NCI-H774 (cell line): ENCODE measurements at regions not wholly inside any gene's neighbourhood (a gene's known extent, or its start where the extent isn't known, plus 50 kb on each side); places are given as distances from the start of the nearest gene placed in this dataset.

ENCODE experiments used
- DNase-seq: peaks from one replicate; lab custom pipeline; 2025; lab: John Stamatoyannopoulos, UW

- no peak for DNase-seq
These were observed 176.7 kb downstream of the DACT1 start for GRCh38 chr14:58814466-58814865.

- no peak for DNase-seq
These were observed 177.5 kb downstream of the DACT1 start for GRCh38 chr14:58815161-58815701.

DNA sequence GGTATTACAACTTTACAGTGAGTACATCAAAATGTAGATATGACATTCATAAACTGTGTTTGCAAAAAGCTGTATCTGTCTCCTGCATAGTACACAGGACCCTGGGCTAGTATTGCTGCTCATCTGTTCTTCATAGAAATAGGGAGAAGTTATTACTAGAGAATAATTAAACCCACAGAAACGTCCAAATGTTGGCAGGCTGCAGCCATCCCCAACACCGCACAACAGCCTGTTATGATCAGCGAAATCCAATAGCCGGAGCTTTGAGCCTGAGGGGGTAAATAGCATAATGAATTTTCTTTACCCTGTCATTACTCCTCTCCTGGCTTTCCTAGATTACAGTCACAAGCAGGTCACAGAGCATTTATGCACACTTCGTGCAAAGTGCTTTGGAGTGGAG lies 178.0 kb downstream of the DACT1 start:
- DNase-seq = no peak

- DNase-seq = no peak
These were observed 178.8 kb downstream of the DACT1 start for GRCh38 chr14:58816416-58817115.

GRCh38 chr14:58817846-58818245 lies 180.1 kb downstream of the DACT1 start:
- DNase-seq = no peak

- no peak for DNase-seq
These were observed 182.3 kb downstream of the DACT1 start for GRCh38 chr14:58820032-58820431.

DNA sequence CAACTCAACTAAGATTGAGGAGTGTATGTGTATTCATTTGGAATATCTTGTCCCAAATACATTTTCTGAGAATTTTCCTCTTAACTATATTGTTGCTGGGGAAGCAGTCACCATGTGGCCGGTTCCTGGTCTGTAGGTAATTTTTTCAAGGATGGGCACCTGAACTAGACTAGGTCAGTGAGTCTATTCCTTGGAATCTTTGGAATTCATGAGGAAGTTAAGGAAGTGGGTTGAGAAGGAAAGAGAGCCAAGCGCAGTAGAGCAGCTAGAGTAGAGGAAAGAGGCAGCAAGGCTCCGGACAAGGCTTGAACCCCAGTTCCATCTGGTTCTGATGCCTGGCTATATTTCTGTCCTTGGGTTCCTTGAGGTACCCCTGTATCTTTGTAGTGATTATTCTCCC lies 183.7 kb downstream of the DACT1 start:
- no peak for DNase-seq

GRCh38 chr14:58822856-58823255 lies 185.1 kb downstream of the DACT1 start:
- DNase-seq = no peak

DNA sequence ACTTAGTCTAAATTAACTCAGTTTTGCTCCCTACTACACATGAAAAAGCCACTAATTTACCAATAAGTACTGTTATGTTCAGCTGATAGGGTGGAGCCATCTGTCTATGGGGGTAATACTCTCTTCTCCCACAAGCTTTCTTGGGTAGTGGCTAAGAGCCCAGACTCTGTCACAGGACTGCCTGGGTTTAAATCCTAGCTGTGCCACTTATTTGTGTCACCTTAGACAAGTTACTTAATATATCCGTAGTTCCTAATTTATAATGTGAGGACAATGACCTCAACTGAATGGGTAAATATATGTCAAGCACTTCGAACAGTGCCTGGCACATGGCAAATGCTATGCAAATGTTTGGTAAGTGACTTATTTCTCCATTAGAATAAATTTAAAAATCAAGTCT lies 185.6 kb downstream of the DACT1 start:
- DNase-seq = no peak

GRCh38 chr14:58824106-58824505 lies 186.3 kb downstream of the DACT1 start:
- no peak for DNase-seq

DNA sequence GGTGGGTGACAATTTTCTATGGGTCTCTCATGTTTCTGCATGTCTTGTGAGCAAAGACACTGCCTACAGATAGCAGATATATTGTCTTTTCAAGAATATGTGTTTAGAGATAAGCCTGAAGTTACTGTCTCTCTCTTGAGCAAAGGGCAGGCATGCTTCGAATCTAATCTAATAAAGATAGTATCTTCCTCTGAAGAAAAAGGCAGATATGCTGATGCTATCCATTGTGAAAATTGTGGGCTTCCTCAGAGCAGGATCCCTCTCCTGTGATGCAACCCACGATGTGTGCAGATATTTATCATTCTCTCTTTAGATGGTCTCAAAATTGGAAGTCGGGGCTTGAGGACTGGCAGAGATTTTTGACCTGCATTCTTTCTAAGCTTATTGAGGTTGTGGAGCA lies 187.0 kb downstream of the DACT1 start:
- DNase-seq = no peak

DNA sequence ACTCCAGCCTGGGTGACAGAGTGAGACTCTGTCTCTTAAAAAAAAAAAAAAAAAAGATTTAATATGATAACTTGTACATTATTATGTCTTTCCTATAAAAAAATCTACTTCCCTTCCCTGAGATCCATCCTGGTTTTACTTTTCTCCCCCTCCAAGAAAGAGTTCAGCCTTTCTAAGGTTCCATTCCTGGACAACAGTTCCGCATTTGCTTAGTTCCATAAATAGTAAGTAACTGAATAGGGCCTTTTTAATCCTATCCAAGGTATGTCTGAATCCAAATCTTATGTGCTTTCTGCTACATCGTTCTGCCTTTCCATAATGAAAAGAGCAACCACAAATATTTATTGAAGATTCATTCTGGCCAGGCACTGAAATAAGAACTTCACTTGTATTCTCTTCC lies 187.8 kb downstream of the DACT1 start:
- DNase-seq = no peak

GRCh38 chr14:58826845-58827686 lies 189.3 kb downstream of the DACT1 start:
- no peak for DNase-seq

DNA sequence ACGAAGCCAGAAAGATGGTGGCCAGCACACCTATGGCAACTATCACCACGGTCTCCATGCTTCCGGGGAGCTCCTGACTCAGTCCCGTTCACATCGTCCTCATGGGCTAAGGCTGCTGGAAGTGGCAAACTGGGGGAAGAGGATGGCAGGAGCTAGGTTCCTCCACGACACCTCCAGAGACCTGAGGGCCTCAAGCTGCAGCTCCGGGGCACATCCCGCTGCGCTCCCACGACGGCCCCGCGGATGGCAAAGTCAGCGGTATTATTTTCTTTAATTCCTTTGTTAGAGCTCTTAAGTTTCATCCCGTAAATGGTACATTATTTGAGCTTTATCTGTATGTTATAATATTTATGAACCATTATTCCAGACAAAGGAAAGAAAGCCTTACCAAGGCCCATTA lies 190.5 kb downstream of the DACT1 start:
- DNase-seq = no peak

- peak; percentile 89 for DNase-seq
These were observed 191.8 kb downstream of the DACT1 start for GRCh38 chr14:58829594-58829993.

DNA sequence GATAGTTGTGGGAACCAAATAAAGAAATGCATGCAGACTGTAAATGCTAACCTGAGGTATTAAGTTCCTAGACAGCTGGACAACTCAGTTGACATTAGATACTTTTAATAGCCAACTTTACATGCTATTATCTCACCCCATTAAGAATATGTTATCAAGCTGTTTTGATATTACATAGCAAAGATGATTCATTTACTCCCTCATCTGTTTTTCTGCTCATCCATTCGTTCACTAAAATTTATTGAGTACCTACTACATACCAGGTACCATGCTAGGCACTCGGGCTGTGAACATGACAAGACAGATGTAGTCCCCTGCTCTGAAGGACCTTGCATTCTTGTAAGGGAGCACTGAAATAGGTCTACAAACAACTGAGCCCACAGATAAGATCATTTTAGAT lies 192.4 kb downstream of the DACT1 start:
- no peak for DNase-seq

DNA sequence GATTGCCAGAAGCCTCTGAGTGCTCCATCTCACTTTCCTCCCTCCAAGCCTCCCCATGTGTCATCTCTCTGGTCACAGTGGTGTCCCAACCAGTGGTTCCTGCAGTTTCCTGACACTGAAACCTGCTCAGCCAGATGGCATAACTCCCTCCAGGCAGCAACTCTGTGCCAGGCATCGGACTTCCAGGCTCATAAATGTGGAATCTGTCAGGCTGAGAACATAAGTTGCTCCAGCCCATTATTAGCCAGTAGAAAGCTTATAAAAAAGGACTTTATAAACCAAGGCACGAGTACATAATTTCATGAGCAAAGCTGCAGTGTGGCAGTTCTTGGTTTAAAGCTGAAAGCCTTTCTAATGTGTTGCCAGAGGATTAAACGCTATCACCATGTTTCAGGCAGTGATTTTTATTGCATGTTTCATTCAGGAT lies 194.3 kb downstream of the DACT1 start:
- no peak for DNase-seq

DNA sequence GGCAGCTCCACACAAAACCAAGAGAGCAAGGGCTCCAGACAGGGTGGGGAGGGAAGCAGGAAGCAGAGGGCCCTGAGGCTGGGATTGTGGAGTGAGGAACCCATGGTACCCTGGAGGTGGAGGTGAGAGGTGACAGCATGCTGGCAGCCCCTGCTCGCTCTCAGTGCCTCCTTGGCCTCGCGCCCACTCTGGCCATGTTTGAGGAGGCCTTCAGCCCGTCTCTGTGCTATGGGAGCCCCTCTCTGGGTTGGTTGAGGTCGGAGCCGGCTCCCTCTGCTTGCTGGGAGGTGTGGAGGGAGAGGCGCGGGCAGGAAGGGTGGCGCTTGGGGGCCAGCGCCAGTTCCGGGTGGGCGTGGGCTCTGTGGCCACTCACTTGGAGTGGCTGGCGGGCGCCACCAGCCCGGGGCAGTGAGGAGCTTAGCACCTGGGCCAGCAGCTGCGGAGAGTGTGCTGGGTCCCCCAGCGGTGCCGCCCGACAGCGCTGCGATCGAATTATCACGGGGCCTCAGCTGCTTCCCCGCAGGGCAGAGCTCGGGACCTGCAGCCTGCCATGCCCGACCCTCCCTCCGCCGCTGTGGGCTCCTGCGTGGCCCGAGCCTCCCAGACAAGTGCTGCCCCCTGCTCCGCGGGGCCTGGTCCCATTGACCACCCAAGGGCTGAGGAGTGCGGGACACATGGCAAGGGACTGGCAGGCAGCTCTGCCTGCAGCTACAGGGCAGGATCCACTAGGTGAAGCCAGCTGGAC lies 196.0 kb downstream of the DACT1 start:
- DNase-seq = no peak

- no peak for DNase-seq
These were observed 198.7 kb downstream of the DACT1 start for GRCh38 chr14:58836303-58836974.

DNA sequence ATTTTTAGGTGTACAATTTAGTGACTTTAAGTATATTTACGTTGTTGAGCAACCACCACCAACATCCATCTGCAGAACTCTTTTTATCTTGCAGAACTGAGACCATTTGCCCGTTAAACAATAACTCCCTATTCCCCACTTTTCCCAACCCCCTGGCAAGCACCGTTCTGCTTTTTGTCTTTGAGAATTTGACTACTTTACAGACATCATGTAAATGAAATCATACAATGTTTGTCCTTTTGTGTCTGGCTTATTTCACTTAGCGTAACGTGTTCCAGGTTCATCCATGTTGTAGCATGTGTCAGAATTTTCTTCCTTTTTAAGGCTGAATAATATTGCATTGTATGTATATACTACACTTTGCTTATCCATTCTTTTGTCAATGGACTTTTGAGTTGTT lies 201.5 kb downstream of the DACT1 start:
- DNase-seq = no peak

GRCh38 chr14:58844544-58844943 lies 206.8 kb downstream of the DACT1 start:
- DNase-seq = no peak
